HepG2 (cell line): ENCODE measurements at regions not wholly inside any gene's neighbourhood (a gene's known extent, or its start where the extent isn't known, plus 50 kb on each side); places are given as distances from the start of the nearest gene placed in this dataset.

ENCODE experiments used
- ATAC-seq: fragments of 200-7000 bp; cut with Tn5 transposase; 3 replicates; pipeline ENCODE4 v1.9.1; 2020; ENCODE audit warnings: mild to moderate bottlenecking, moderate library complexity
- BruUV-seq: library from RNA; stranded (reverse); fragments of 400-500 nt; replicated peaks from 2 replicates; lab custom pipeline; 2021; lab: Mats Ljungman, UMichigan
- CTCF ChIA-PET: fragments of 300-600 bp; formaldehyde crosslinking; extraction: SDS; loops from one replicate; lab custom pipeline; 2021; ENCODE audit warnings: low total read pairs, inconsistent platforms, low intra/inter-chr PET ratio; lab: Yijun Ruan, JAX
- POLR2A ChIA-PET: fragments of 350-600 bp; sonication (Branson Sonifier 250); formaldehyde crosslinking; loops from one replicate; lab custom pipeline; 2020; ENCODE audit warnings: antibody characterized with exemption, inconsistent platforms; lab: Yijun Ruan, JAX
- DNase-seq: peaks from one replicate; pipeline ENCODE4 v3.0.0-alpha.2; 2015; ENCODE audit warnings: low spot score
- FAIRE-seq: peaks from 3 replicates; lab custom pipeline; 2011; peaks lifted over from hg19 to GRCh38; lab: Jason Lieb, UNC
- H2AFZ ChIP-seq: one replicate; pipeline ENCODE4 v1.6.1; 2011; ENCODE audit warnings: low read length, inconsistent platforms
- H3K27ac ChIP-seq: fragments of 300-600 bp; 3 replicates; pipeline ENCODE4 v1.8.0; 2011; ENCODE audit warnings: mixed run types, mild to moderate bottlenecking, mixed read lengths, low read length, inconsistent platforms; ENCODE audit not compliant: insufficient read depth; ENCODE audit errors: extremely low read length
- H3K27me3 ChIP-seq, 2 experiments: fragments of 200-600 bp in 1 of 2; 2 replicates in 1 of 2; 3 replicates in 1 of 2; pipeline versions ENCODE4 v1.6.0 to v1.8.0; 2011; ENCODE audit warnings: low read length in 2 of 2, mild to moderate bottlenecking in 2 of 2, moderate library complexity in 2 of 2, inconsistent platforms in 1 of 2; ENCODE audit not compliant: insufficient read depth in 2 of 2, control insufficient read depth in 1 of 2
- H3K36me3 ChIP-seq, 2 experiments: fragments of 200-600 bp in 1 of 2; replicated peaks in 1 of 2; 2 replicates in 1 of 2; 3 replicates in 1 of 2; pipeline versions ENCODE4 v1.5.1 to v1.8.0; 2011; ENCODE audit warnings: low read length in 2 of 2, inconsistent platforms in 1 of 2; ENCODE audit not compliant: insufficient read depth in 2 of 2, control insufficient read depth in 1 of 2
- H3K4me1 ChIP-seq: 2 replicates; pipeline ENCODE4 v1.5.1; 2012; ENCODE audit warnings: low read length, inconsistent platforms; ENCODE audit not compliant: insufficient read depth
- H3K4me2 ChIP-seq: 2 replicates; pipeline ENCODE4 v1.6.0; 2011; ENCODE audit warnings: low read depth, low read length, inconsistent platforms
- H3K4me3 ChIP-seq, 3 experiments: fragments of 200-600 bp in 1 of 3; sonication (generic), shearing (Covaris generic) in 1 of 3; replicated peaks in 1 of 3; 2 replicates each; pipeline ENCODE4 v1.5.1; 2011 to 2016; ENCODE audit warnings: low read length in 3 of 3, inconsistent platforms in 2 of 3, low read depth in 2 of 3, mild to moderate bottlenecking in 2 of 3, control low read depth in 1 of 3, mixed read lengths in 1 of 3; ENCODE audit not compliant: insufficient read depth in 1 of 3
- H3K79me2 ChIP-seq: one replicate; pipeline ENCODE4 v1.6.1; 2011; ENCODE audit warnings: low read length, inconsistent platforms; ENCODE audit not compliant: insufficient read depth
- H3K9ac ChIP-seq: 2 replicates; pipeline ENCODE4 v1.6.0; 2011; ENCODE audit warnings: mild to moderate bottlenecking, low read depth, low read length, inconsistent platforms; ENCODE audit not compliant: insufficient read depth
- H3K9me3 ChIP-seq: 2 replicates; pipeline ENCODE4 v1.5.1; 2012; ENCODE audit warnings: mild to moderate bottlenecking, low read length
- H4K20me1 ChIP-seq: 2 replicates; pipeline ENCODE4 v1.6.0; 2011; ENCODE audit warnings: inconsistent platforms, mild to moderate bottlenecking, low read length, moderate library complexity; ENCODE audit not compliant: insufficient read depth
- GABPA ChIP-seq, 2 experiments: IDR thresholded peaks; 2 replicates each; pipeline ENCODE4 v1.6.1; 2011 to 2016; ENCODE audit warnings: low read depth in 2 of 2, low read length in 1 of 2, missing biosample characterization in 1 of 2, missing genetic modification characterization in 1 of 2
- GLI4 ChIP-seq: sonication (generic); formaldehyde crosslinking; IDR thresholded peaks from 2 replicates; pipeline ENCODE4 v1.5.1; 2020; ENCODE audit warnings: missing genetic modification reagents, mild to moderate bottlenecking, moderate library complexity, borderline replicate concordance
- KLF12 ChIP-seq: sonication (generic); formaldehyde crosslinking; IDR thresholded peaks from 2 replicates; pipeline ENCODE4 v1.4.0; 2020; ENCODE audit warnings: missing genetic modification reagents, borderline replicate concordance
- MBD4 ChIP-seq: IDR thresholded peaks from 2 replicates; pipeline ENCODE4 v1.6.1; 2012; ENCODE audit warnings: low read length, inconsistent platforms, borderline replicate concordance
- NR3C1 ChIP-seq: sonication (generic); formaldehyde crosslinking; IDR thresholded peaks from 2 replicates; pipeline ENCODE4 v1.4.0; 2020; ENCODE audit warnings: missing genetic modification reagents
- PAF1 ChIP-seq: IDR thresholded peaks from 2 replicates; pipeline ENCODE4 v1.6.1; 2016; ENCODE audit warnings: missing genetic modification reagents, missing compliant biosample characterization
- PAX8 ChIP-seq: sonication (generic); formaldehyde crosslinking; IDR thresholded peaks from 2 replicates; pipeline ENCODE4 v1.8.0; 2022; ENCODE audit warnings: mild to moderate bottlenecking, missing genetic modification reagents, borderline replicate concordance
- SALL2 ChIP-seq: sonication (generic); formaldehyde crosslinking; IDR thresholded peaks from 2 replicates; pipeline ENCODE4 v1.8.1; 2023; ENCODE audit warnings: mild to moderate bottlenecking, missing genetic modification reagents, inconsistent platforms
- SMAD9 ChIP-seq: sonication (generic); formaldehyde crosslinking; IDR thresholded peaks from 2 replicates; pipeline ENCODE4 v1.5.1; 2020; ENCODE audit warnings: mild to moderate bottlenecking, missing genetic modification reagents
- TFDP2 ChIP-seq: sonication (generic); formaldehyde crosslinking; IDR thresholded peaks from 2 replicates; pipeline ENCODE4 v1.4.0; 2020; ENCODE audit warnings: missing genetic modification reagents
- ZNF30 ChIP-seq: sonication (generic); formaldehyde crosslinking; IDR thresholded peaks from 2 replicates; pipeline ENCODE4 v1.5.0; 2020; ENCODE audit warnings: mild to moderate bottlenecking, missing genetic modification reagents
- WGBS: methylation state at CpG from one replicate; pipeline ENCODE4 v1.1.6; 2017; ENCODE audit warnings: low lambda C conversion rate; 5-methylcytosine and 5-hydroxymethylcytosine counted together
- in situ Hi-C: cut with HindIII; loops from 2 replicates; pipeline ENCODE4 v1.10.0; 2017; ENCODE audit warnings: low pct_unique_long_range_greater_than_20kb; ENCODE audit not compliant: extremely low pct_ligation_motif_present
- intact Hi-C: fragments of 100-400 bp; cut with micrococcal nuclease; formaldehyde crosslinking; loops from one replicate; pipeline ENCODE4 v1.10.0; 2022; ENCODE audit not compliant: unreplicated experiment
- TF ChIP-seq, protein P1 (sequence below): sonication (generic); formaldehyde crosslinking; IDR thresholded peaks from 2 replicates; pipeline ENCODE4 v1.5.0; 2020; ENCODE audit warnings: missing genetic modification reagents
- TF ChIP-seq, protein P2 (sequence below): sonication (generic); formaldehyde crosslinking; IDR thresholded peaks from 2 replicates; pipeline ENCODE4 v1.4.0; 2020; ENCODE audit warnings: missing genetic modification reagents
- TF ChIP-seq, protein P3 (sequence below): sonication (generic); formaldehyde crosslinking; conservative IDR thresholded peaks from 2 replicates; pipeline ENCODE4 v1.8.0; 2022; ENCODE audit warnings: low read depth, missing genetic modification reagents
- TF ChIP-seq, protein P4 (sequence below): sonication (generic); formaldehyde crosslinking; IDR thresholded peaks from 2 replicates; pipeline ENCODE4 v1.9.0; 2022; ENCODE audit warnings: missing genetic modification reagents, mild to moderate bottlenecking, borderline replicate concordance
- TF ChIP-seq, protein P5 (sequence below): sonication (generic); formaldehyde crosslinking; IDR thresholded peaks from 2 replicates; pipeline ENCODE4 v1.4.0; 2020; ENCODE audit warnings: mild to moderate bottlenecking, missing genetic modification reagents

DNA sequence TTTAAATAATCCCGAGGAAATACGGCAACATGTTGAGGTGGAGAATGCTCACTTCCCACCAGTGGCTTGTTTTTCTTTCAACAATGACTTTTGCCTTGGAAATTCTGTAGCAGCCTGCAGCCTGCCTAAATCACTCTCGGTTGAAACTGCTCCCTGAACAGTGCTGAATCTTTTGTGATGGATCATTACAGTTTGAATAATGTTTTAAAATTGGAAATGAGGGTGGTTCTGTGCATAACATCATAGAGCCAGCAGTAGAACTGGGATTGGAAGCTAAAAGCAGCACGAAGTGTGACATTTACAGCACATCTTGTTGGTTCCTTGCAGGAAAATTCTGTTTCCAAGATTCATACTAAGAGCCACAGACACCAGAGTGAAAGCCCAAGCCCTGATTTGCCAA lies 74.1 kb upstream of the GPR12 start:
- no peak for DNase-seq
- H3K4me1 ChIP-seq, result no peaks in the 10 kb centered on the region
- no peak overlapping the region for H3K4me3 ChIP-seq
- no peaks in the 10 kb centered on the region for H4K20me1 ChIP-seq
- no peak overlapping the region for H3K4me2 ChIP-seq
- H2AFZ ChIP-seq, result no peak overlapping the region
- H3K9ac ChIP-seq, result no peak overlapping the region
- intact Hi-C loops, result no loop called here
- H3K79me2 ChIP-seq, result no peaks in the 10 kb centered on the region
- 1% methylated on average over 4 of the region's 4 CpGs for WGBS
- POLR2A ChIA-PET, result interaction anchor here (0.5 kb wide), 1 partner anchor 363 kb away, joined by 3 read pairs; no protein-coding TSS in a partner anchor
- no TSS peak for BruUV-seq
- in situ Hi-C loops, result no loop called here
- CTCF ChIA-PET, result no interaction called here
- no peak for FAIRE-seq
- H3K27ac ChIP-seq, result no peak overlapping the region
- H3K9me3 ChIP-seq, result no peaks in the 10 kb centered on the region
- no peaks in the 10 kb centered on the region for H3K36me3 ChIP-seq
- H3K27me3 ChIP-seq, result peaks cover 2 to 4% of the 10 kb centered on the region in 2 experiments; a peak in 2 of 5 replicates
- TF ChIP-seq, protein P1, sequence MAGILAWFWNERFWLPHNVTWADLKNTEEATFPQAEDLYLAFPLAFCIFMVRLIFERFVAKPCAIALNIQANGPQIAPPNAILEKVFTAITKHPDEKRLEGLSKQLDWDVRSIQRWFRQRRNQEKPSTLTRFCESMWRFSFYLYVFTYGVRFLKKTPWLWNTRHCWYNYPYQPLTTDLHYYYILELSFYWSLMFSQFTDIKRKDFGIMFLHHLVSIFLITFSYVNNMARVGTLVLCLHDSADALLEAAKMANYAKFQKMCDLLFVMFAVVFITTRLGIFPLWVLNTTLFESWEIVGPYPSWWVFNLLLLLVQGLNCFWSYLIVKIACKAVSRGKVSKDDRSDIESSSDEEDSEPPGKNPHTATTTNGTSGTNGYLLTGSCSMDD (CRISPR knock-in tag), result no peak
- TF ChIP-seq, protein P2, sequence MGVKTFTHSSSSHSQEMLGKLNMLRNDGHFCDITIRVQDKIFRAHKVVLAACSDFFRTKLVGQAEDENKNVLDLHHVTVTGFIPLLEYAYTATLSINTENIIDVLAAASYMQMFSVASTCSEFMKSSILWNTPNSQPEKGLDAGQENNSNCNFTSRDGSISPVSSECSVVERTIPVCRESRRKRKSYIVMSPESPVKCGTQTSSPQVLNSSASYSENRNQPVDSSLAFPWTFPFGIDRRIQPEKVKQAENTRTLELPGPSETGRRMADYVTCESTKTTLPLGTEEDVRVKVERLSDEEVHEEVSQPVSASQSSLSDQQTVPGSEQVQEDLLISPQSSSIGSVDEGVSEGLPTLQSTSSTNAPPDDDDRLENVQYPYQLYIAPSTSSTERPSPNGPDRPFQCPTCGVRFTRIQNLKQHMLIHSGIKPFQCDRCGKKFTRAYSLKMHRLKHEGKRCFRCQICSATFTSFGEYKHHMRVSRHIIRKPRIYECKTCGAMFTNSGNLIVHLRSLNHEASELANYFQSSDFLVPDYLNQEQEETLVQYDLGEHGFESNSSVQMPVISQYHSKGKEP (CRISPR knock-in tag), result no peak
- no peak for TF ChIP-seq GABPA (IDR thresholded peaks at IDR 0.05; ENCODE audit: low read depth, low read length)
- no peak for TF ChIP-seq GABPA (CRISPR knock-in tag; IDR thresholded peaks at IDR 0.05; ENCODE audit: low read depth)
- no peak for TF ChIP-seq MBD4
- TF ChIP-seq TFDP2, result no peak
- TF ChIP-seq, protein P3, sequence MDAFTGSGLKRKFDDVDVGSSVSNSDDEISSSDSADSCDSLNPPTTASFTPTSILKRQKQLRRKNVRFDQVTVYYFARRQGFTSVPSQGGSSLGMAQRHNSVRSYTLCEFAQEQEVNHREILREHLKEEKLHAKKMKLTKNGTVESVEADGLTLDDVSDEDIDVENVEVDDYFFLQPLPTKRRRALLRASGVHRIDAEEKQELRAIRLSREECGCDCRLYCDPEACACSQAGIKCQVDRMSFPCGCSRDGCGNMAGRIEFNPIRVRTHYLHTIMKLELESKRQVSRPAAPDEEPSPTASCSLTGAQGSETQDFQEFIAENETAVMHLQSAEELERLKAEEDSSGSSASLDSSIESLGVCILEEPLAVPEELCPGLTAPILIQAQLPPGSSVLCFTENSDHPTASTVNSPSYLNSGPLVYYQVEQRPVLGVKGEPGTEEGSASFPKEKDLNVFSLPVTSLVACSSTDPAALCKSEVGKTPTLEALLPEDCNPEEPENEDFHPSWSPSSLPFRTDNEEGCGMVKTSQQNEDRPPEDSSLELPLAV (CRISPR knock-in tag), result no peak
- no peak for TF ChIP-seq ZNF30
- TF ChIP-seq SMAD9 (CRISPR knock-in tag), result no peak
- no peak for TF ChIP-seq SALL2 (CRISPR knock-in tag)
- no peak for TF ChIP-seq KLF12 (CRISPR knock-in tag)
- TF ChIP-seq, protein P4, sequence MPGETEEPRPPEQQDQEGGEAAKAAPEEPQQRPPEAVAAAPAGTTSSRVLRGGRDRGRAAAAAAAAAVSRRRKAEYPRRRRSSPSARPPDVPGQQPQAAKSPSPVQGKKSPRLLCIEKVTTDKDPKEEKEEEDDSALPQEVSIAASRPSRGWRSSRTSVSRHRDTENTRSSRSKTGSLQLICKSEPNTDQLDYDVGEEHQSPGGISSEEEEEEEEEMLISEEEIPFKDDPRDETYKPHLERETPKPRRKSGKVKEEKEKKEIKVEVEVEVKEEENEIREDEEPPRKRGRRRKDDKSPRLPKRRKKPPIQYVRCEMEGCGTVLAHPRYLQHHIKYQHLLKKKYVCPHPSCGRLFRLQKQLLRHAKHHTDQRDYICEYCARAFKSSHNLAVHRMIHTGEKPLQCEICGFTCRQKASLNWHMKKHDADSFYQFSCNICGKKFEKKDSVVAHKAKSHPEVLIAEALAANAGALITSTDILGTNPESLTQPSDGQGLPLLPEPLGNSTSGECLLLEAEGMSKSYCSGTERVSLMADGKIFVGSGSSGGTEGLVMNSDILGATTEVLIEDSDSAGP (CRISPR knock-in tag), result no peak
- TF ChIP-seq PAX8 (CRISPR knock-in tag), result no peak
- no peak for TF ChIP-seq PAF1 (CRISPR knock-in tag)
- TF ChIP-seq GLI4, result no peak
- no peak for TF ChIP-seq NR3C1 (CRISPR knock-in tag)
- TF ChIP-seq, protein P5, sequence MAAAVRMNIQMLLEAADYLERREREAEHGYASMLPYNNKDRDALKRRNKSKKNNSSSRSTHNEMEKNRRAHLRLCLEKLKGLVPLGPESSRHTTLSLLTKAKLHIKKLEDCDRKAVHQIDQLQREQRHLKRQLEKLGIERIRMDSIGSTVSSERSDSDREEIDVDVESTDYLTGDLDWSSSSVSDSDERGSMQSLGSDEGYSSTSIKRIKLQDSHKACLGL, result no peak
- no peak for ATAC-seq
